ENCODE measurements at regions not wholly inside any gene's neighbourhood (a gene's known extent, or its start where the extent isn't known, plus 50 kb on each side); places are given as distances from the start of the nearest gene placed in this dataset.
"Not testable (repeated sequence)": the region's sequence is repeated elsewhere in the genome, so short reads cannot be mapped to it uniquely, and the experiment has no call there.

DNA sequence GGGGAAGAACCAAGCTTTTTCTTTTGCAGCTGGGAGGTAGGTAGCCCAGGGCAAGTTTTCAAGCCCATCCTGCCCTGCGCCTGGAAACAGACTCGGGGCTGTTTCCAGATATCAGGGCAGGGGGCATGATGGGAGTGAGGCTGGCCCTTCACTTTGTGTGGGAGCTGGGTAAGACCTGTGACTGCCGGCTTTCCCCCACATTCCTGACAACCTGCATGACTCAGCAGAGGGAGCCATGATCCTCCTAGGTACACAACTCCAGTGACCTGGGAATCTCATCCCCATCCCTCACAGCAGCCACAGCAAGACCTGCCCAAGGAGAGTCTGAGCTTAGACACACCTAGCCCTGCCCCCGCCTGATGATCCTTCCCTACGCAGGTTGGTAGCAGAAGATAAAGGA, 280.8 kb downstream of the SOX4 start:
- Mint-ChIP-seq H3K4me1 (ENCODE audit: low read depth) (peaks cover 36% of the 10 kb centered on the region), H3K9me3 (ENCODE audit: insufficient read depth) (peaks cover 32% of the 10 kb centered on the region), H3K36me3 (ENCODE audit: low read depth) (peaks cover 29% of the 10 kb centered on the region), H3K27me3 (ENCODE audit: low read depth) (no peaks in the 10 kb centered on the region), H3K4me3 (no peak overlapping the region), H3K27ac (no peak overlapping the region)
- DNase-seq (no peak), ATAC-seq (no peak)
- ChIA-PET CTCF (interaction anchor here (0.9 kb wide), 1 partner anchor 21 kb away, joined by 3 read pairs; no protein-coding TSS in a partner anchor), POLR2A (interaction anchor here (0.8 kb wide), 1 partner anchor 281 kb away, joined by 3 read pairs; the partner anchor contains the start of gene SOX4)

- Mint-ChIP-seq H3K4me3 (peak overlapping the region; percentile 2), H3K27ac (peak overlapping the region; percentile 62), H3K9me3 (ENCODE audit: insufficient read depth) (peaks cover 38% of the 10 kb centered on the region), H3K4me1 (ENCODE audit: low read depth) (peaks cover 27% of the 10 kb centered on the region), H3K36me3 (ENCODE audit: low read depth) (peaks cover 29% of the 10 kb centered on the region)
- ATAC-seq (peak; percentile 68), DNase-seq (peak; percentile 42)
- H3K27me3 Mint-ChIP-seq (ENCODE audit: low read depth); CTCF ChIA-PET: not testable (repeated sequence)
- POLR2A ChIA-PET: interaction anchor here (0.6 to 0.8 kb wide), 2 partner anchors 48 to 185 kb away, joined by 3 to 6 read pairs; no protein-coding TSS in a partner anchor
These were observed 283.5 kb downstream of the SOX4 start for GRCh38 chr6:21877037-21877436.

- ATAC-seq; H3K27ac Mint-ChIP-seq; DNase-seq; POLR2A ChIA-PET; H3K27me3 Mint-ChIP-seq (ENCODE audit: low read depth); CTCF ChIA-PET; H3K4me3 Mint-ChIP-seq: not testable (repeated sequence)
- peaks cover 34% of the 10 kb centered on the region for H3K36me3 Mint-ChIP-seq (ENCODE audit: low read depth)
- H3K4me1 Mint-ChIP-seq (ENCODE audit: low read depth): peaks cover 29% of the 10 kb centered on the region
- H3K9me3 Mint-ChIP-seq (ENCODE audit: insufficient read depth): peaks cover 43% of the 10 kb centered on the region
These were observed 286.7 kb downstream of the SOX4 start for GRCh38 chr6:21880249-21880648.

DNA sequence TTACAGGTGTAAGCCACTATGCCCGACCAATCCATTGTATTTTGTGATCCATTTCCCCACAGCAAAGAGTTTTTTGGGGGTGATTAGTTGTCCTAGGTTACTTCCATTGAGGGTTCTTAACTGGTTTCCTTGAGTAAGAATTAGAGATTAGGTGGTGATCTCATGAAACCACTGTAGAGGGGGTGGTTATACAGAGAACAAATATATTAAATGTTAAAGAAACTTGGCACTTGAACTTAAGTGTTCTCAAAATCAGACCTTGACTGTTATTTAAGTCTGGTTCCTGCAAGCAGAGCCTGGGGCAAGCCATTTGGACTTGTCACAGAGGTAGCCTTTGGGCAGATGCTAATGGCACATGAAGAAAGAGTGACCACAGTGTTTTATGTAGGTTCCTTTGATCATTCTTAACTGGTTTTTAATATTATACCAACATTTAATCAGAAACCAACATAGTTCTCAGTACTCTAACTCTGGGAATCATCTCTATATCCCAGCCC, 288.5 kb downstream of the SOX4 start:
- Mint-ChIP-seq H3K36me3 (ENCODE audit: low read depth) (peaks cover 18% of the 10 kb centered on the region), H3K27me3 (ENCODE audit: low read depth) (no peaks in the 10 kb centered on the region), H3K4me3 (no peak overlapping the region), H3K9me3 (ENCODE audit: insufficient read depth) (peaks cover 25% of the 10 kb centered on the region), H3K27ac (no peak overlapping the region), H3K4me1 (ENCODE audit: low read depth) (peaks cover 18% of the 10 kb centered on the region)
- CTCF ChIA-PET: no interaction called here
- ATAC-seq (no peak), DNase-seq (no peak)
- POLR2A ChIA-PET: no interaction called here

DNA sequence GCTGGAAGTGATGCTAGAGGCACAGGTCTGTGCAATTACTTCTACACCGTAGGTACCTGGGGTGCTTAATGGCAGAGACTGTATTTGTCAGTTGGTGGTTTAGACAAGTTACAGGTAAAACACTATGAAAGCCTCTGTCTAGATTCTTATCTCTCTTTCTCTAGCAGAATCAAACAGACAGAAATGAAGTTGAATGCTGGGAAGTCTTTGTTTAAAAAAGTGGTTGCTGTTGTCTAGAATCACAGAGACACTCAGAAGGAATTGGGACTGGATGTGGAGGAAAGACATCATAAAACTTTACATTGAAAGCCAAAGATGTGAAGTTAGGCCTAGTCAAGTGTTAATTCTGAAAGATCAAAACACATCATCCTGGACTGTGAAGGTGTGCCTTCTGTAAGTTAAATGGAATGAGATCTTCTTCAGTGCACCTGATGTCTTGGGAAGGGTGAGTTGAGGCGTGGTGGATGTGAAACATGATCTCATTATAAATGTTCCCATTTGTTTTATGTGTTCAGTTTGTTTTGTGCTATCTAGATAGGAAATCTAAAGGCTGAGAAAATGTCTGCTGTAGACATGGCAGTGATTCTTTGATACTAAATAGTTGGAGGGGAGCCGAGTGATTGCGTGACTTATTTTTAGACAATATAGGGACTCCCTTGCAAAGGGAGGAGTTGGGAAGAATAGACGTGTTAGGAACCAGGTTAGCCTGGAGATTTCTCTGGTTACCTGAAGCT, 290.2 kb downstream of the SOX4 start:
- POLR2A ChIA-PET: no interaction called here
- DNase-seq (no peak), ATAC-seq (no peak)
- H3K27me3 Mint-ChIP-seq (ENCODE audit: low read depth): no peaks in the 10 kb centered on the region
- H3K4me1 Mint-ChIP-seq (ENCODE audit: low read depth): peaks cover 10% of the 10 kb centered on the region
- H3K9me3 Mint-ChIP-seq (ENCODE audit: insufficient read depth): peaks cover 20% of the 10 kb centered on the region
- H3K27ac Mint-ChIP-seq: peak overlapping the region; percentile 12
- H3K36me3 Mint-ChIP-seq (ENCODE audit: low read depth): peaks cover 11% of the 10 kb centered on the region
- CTCF ChIA-PET: interaction anchor here (0.7 kb wide), 1 partner anchor 44 kb away, joined by 3 read pairs; no protein-coding TSS in a partner anchor
- no peak overlapping the region for H3K4me3 Mint-ChIP-seq

- no peak overlapping the region for H3K27ac Mint-ChIP-seq
These were observed 291.6 kb downstream of the SOX4 start for GRCh38 chr6:21885111-21885510.

DNA sequence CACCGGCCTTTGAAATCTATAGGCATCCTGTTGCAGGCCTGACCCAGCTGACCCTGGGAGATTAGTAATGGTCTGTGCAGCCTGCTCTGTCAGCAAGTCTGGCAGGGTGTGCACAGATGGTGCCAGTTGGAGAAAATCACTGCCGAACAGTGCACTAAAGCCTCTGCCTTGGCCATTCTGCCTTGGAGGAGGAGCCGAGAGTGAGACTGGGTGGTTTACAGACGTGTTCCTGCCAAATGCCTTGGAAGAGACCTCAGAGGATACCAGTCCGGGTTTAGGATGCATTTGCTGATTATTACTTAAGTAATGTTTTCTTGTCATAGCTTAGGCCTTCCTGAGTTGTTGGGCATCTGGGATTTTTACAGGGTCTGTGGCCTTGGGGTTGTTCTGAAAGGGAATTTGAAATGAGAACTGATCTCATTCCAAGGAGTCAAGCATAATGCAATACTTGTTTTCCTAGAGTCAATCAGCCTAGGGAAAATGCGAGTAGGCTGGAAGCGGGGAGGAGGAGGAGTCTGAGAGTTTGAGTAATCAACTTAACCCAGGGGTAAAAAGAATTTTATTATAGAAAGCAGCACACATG, 292.1 kb downstream of the SOX4 start:
- Mint-ChIP-seq H3K9me3 (ENCODE audit: insufficient read depth) (peaks cover 12% of the 10 kb centered on the region), H3K27ac (no peak overlapping the region), H3K27me3 (ENCODE audit: low read depth) (no peaks in the 10 kb centered on the region), H3K4me1 (ENCODE audit: low read depth) (peaks cover 9% of the 10 kb centered on the region), H3K36me3 (ENCODE audit: low read depth) (peaks cover 9% of the 10 kb centered on the region), H3K4me3 (no peak overlapping the region)
- POLR2A ChIA-PET: no interaction called here
- ATAC-seq (no peak), DNase-seq (no peak)
- CTCF ChIA-PET: no interaction called here

More at GRCh38 chr6:21885111-21885510, 291.6 kb downstream of the SOX4 start:
- Mint-ChIP-seq H3K9me3 (ENCODE audit: insufficient read depth) (peaks cover 17% of the 10 kb centered on the region), H3K4me1 (ENCODE audit: low read depth) (peaks cover 9% of the 10 kb centered on the region), H3K27me3 (ENCODE audit: low read depth) (no peaks in the 10 kb centered on the region), H3K36me3 (ENCODE audit: low read depth) (peaks cover 9% of the 10 kb centered on the region), H3K4me3 (no peak overlapping the region)
- POLR2A ChIA-PET: no interaction called here
- no peak for ATAC-seq
- no peak for DNase-seq
- CTCF ChIA-PET: no interaction called here

GRCh38 chr6:21886542-21887151, 293.1 kb downstream of the SOX4 start:
- ChIA-PET CTCF (no interaction called here), POLR2A (no interaction called here)
- no peak overlapping the region for H3K4me3 Mint-ChIP-seq
- DNase-seq: no peak
- no peak for ATAC-seq
- H3K36me3 Mint-ChIP-seq (ENCODE audit: low read depth): peaks cover 9% of the 10 kb centered on the region
- peaks cover 9% of the 10 kb centered on the region for H3K4me1 Mint-ChIP-seq (ENCODE audit: low read depth)
- H3K27me3 Mint-ChIP-seq (ENCODE audit: low read depth): no peaks in the 10 kb centered on the region
- no peak overlapping the region for H3K27ac Mint-ChIP-seq
- peaks cover 12% of the 10 kb centered on the region for H3K9me3 Mint-ChIP-seq (ENCODE audit: insufficient read depth)

- no peak overlapping the region for H3K27ac Mint-ChIP-seq
- H3K4me3 Mint-ChIP-seq: no peak overlapping the region
- peaks cover 12% of the 10 kb centered on the region for H3K9me3 Mint-ChIP-seq (ENCODE audit: insufficient read depth)
- CTCF ChIA-PET: no interaction called here
- no peak for DNase-seq
- H3K4me1 Mint-ChIP-seq (ENCODE audit: low read depth): peaks cover 9% of the 10 kb centered on the region
- ATAC-seq: no peak
- POLR2A ChIA-PET: no interaction called here
- peaks cover 9% of the 10 kb centered on the region for H3K36me3 Mint-ChIP-seq (ENCODE audit: low read depth)
- H3K27me3 Mint-ChIP-seq (ENCODE audit: low read depth): no peaks in the 10 kb centered on the region
These were observed 294.0 kb downstream of the SOX4 start for GRCh38 chr6:21887231-21888185.

GRCh38 chr6:21891080-21891479, 297.5 kb downstream of the SOX4 start:
- Mint-ChIP-seq H3K4me1 (ENCODE audit: low read depth) (no peaks in the 10 kb centered on the region), H3K36me3 (ENCODE audit: low read depth) (no peaks in the 10 kb centered on the region), H3K9me3 (ENCODE audit: insufficient read depth) (no peaks in the 10 kb centered on the region), H3K4me3 (no peak overlapping the region), H3K27me3 (ENCODE audit: low read depth) (no peaks in the 10 kb centered on the region), H3K27ac (no peak overlapping the region)
- ATAC-seq (no peak), DNase-seq (no peak)
- ChIA-PET CTCF (no interaction called here), POLR2A (no interaction called here)

GRCh38 chr6:21893793-21894192, 300.2 kb downstream of the SOX4 start:
- H3K4me1 Mint-ChIP-seq (ENCODE audit: low read depth): no peaks in the 10 kb centered on the region
- H3K27me3 Mint-ChIP-seq (ENCODE audit: low read depth): no peaks in the 10 kb centered on the region
- no peak overlapping the region for H3K4me3 Mint-ChIP-seq
- no peak for DNase-seq
- H3K36me3 Mint-ChIP-seq (ENCODE audit: low read depth): no peaks in the 10 kb centered on the region
- no peak for ATAC-seq
- CTCF ChIA-PET: no interaction called here
- POLR2A ChIA-PET: no interaction called here
- H3K27ac Mint-ChIP-seq: no peak overlapping the region
- no peaks in the 10 kb centered on the region for H3K9me3 Mint-ChIP-seq (ENCODE audit: insufficient read depth)

Data from activated CD8-positive, alpha-beta T cell treated with anti-CD3 and anti-CD28 coated beads, Interleukin-2, amount 10 ng/mL, durations not matched to agents 7 days and 5 days (primary cell).